AG09319 (cell line): ENCODE measurements at regions not wholly inside any gene's neighbourhood (a gene's known extent, or its start where the extent isn't known, plus 50 kb on each side); places are given as distances from the start of the nearest gene placed in this dataset.

Experiments used
- DNase-seq: peaks from one replicate; pipeline ENCODE4 v3.0.0-alpha.2; 2010; ENCODE audit warnings: low read depth; ENCODE audit errors: extremely low read depth
- TF ChIP-seq, protein P1 (sequence below): IDR thresholded peaks from 2 replicates; pipeline ENCODE4 v1.5.1; 2011; ENCODE audit warnings: low read depth, mild to moderate bottlenecking, inconsistent platforms, low read length, moderate library complexity

DNA sequence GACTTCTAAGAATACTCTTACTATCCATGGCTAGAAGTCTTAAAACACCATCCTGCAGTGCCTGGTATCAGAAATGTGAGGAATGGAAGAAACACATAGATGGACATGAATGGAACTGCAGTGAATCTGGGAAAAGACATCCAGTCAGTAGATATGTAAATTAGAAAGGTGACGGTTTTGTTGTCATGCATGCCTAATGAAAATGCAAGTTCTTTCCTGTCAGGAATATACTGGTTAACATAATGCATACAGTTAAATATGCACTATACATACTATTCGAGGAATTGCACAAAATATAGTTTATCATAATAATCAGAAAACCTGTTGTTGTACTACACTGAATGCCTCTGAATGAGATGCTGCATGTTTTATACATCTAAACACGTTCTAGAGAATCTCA is 190.6 kb upstream of the ITGA4 start:
- TF ChIP-seq, protein P1, sequence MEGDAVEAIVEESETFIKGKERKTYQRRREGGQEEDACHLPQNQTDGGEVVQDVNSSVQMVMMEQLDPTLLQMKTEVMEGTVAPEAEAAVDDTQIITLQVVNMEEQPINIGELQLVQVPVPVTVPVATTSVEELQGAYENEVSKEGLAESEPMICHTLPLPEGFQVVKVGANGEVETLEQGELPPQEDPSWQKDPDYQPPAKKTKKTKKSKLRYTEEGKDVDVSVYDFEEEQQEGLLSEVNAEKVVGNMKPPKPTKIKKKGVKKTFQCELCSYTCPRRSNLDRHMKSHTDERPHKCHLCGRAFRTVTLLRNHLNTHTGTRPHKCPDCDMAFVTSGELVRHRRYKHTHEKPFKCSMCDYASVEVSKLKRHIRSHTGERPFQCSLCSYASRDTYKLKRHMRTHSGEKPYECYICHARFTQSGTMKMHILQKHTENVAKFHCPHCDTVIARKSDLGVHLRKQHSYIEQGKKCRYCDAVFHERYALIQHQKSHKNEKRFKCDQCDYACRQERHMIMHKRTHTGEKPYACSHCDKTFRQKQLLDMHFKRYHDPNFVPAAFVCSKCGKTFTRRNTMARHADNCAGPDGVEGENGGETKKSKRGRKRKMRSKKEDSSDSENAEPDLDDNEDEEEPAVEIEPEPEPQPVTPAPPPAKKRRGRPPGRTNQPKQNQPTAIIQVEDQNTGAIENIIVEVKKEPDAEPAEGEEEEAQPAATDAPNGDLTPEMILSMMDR, result no peak
- no peak for DNase-seq

DNA sequence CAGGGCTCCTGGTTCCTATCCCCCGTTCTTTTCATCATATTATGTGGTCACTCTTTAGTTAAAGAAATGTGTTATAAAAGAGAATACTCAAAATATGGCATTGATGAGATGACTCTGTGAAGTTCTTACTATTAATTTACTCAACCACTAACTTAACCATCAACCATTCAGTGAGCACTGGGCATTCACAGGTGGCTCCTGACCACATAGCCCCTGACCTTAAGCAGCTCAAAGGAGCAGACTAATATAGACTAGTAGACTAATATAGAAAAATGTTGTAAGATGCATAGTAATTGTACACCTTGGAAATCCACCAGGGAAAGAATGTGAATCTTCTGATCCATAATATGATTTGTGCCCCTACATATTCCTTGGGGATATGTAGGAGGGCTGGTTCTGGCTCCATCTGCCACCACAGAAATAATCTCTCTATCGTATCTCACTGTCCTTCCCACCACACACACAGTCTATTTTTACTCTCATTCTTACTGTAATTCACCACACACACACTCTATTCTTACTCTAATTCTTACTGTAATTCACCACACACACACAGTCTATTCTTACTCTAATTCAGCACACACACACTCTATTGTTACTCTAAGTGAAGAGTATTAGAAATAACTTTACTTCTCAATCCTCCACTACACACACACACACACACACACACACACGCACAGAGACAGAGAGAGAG is 188.9 kb upstream of the ITGA4 start:
- TF ChIP-seq, protein P1, result no peak
- DNase-seq, result no peak

DNA sequence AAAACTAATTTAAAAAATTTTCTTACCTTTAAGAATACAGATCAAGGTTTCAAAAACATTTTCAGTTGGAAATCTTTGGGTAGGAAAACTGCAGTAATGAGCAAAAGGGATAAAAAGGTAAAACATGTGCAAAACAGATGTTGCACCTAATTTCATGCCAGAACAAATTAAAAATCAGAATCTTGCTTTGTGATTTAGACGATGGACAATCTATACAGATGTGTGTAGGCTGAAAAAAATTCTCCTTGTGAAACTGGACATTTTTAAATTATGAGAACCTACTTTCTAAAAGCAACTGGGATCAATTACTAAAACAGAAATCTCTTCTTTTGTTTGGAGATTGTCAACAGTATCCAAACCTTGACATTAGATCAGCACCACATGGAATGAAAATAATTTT is 183.2 kb upstream of the ITGA4 start:
- TF ChIP-seq, protein P1, result no peak
- peak; percentile 10 for DNase-seq

DNA sequence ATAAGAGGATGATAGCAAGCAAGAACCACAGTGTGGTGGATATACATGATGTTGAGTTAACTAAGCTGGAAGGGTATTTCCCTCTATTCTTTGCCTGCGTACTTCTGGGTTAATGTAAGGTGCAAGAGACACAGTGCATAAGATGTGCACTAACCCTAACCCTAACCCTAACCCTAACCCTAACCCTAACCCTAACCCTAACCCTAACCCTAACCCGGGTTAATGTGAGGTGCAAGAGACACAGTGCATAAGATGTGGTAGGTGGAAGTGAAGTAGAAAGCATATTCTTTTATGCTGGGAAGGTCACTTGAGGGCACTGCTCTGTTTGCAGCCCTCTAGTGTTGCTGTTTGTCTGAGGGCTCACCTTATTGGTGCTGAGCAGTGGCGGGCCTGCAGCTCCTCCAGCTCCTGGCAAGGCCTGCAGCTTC is 181.5 kb upstream of the ITGA4 start:
- TF ChIP-seq, protein P1, result no peak
- DNase-seq, result no peak

DNA sequence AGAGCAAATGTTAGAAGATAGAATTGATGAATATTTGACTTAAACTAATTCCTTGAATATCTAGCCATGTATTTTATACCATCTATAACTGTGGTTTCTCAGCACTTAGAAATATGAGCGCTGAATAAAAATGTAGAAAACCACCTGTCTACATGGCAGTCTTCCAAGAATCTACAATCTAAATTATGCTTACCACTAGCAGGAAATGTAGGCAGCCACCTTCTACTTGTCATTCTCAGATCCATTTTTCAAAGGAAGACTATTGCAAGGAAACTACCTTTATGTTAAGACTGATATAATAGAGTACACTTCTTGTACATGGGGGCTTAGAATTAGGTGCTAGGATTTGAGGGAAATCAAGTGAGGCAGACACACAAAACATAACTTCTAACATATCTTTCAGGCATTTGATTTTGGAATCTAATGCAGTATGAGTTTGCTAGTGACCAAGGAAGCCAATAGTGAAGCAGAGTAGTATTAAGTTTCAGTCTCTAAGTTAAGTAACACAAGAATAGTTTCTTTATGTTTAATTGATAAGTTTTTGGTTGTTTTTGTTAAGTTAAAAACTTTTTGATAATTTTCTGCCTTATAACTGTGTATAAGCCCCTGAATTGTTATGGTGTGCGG is 175.9 kb upstream of the ITGA4 start:
- no peak for DNase-seq
- TF ChIP-seq, protein P1, result no peak

DNA sequence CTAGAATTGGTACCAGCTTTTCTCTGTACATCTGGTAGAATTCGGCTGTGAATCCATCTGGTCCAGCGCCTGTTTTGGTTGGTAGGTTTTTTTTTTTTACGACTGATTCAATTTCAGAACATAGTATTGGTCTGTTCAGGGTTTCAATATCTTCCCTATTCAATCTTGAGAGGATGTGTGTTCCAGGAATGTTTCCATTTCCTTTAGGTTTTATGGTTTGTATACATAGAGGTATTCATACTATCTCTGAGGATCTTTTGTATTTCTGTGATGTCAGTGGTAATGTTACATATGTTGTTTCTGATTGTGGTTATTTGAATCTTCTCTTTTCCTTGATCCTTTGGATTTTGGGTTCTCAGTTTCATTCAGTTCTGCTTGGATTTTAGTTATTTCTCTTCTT is 172.1 kb upstream of the ITGA4 start:
- DNase-seq, result no peak
- TF ChIP-seq, protein P1, result no peak

DNA sequence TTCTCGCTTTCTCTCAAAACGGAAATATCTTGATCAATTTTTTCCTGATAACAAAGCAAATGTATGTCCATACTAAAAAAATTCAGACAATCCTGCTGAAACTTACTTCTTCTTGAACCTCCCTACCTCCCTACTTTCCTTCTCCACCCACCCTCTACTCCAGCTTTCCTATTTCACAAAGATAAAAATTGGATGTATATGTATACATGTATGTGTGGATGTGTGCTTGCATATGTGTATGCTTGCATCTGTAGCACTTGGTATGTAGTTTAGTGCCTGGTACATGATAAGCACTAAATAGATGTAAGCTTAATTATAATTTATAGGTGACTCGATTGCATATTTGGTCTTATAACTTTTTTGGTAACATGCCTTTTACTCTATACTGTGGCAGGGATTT is 167.5 kb upstream of the ITGA4 start:
- TF ChIP-seq, protein P1, result no peak

More for the DNA sequence above, 167.5 kb upstream of the ITGA4 start:
- no peak for DNase-seq
